LHCN-M2 (cell line): ENCODE measurements at regions not wholly inside any gene's neighbourhood (a gene's known extent, or its start where the extent isn't known, plus 50 kb on each side); places are given as distances from the start of the nearest gene placed in this dataset.

Source experiments
- DNase-seq: peaks from one replicate; pipeline ENCODE4 v3.0.0-alpha.2; 2012; ENCODE audit warnings: low read depth

DNA sequence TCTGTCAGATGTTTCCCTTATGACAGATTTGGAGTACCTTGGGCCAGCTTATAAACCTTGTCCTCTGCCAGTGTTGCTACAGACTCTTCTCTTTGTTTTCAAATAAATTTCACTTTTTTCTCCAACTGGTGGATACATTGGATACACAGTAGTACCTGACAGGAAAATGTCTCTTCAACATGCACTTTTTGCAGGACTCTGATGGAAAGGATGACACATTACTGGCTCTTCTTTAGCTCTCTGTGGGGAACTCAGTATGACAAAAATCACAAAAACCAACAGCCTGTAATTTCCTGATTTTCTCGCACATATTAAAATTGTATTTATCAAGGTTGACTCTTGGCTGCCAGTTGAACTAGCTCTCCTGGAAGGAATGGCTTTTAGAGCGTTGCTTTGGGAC lies 61.3 kb upstream of the GIMD1 start:
- no peak for DNase-seq

DNA sequence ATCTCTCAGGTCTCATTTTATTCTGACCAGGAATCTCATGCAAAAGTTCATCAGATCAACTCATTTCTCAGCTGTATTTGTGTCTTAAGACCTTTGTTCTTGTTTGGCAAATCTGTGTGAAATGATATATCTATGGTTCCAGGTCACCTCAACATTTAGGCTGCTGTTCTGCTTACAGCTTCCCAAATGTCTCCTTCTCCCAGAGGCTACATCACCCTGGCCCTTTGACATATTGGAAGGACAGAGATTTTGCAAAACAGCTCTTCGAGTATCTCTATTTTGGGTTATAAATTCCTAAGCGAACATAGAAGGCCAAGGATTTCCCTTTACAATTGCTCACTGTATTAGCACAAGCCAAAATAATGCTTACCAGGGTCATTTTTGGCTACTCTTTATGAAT lies 57.5 kb upstream of the GIMD1 start:
- DNase-seq = no peak

- no peak for DNase-seq
Observed at GRCh38 chr4:106425576-106425975, 57.0 kb upstream of the GIMD1 start.

- no peak for DNase-seq
Observed at GRCh38 chr4:106424426-106424825, 55.8 kb upstream of the GIMD1 start.

- no peak for DNase-seq
Observed at GRCh38 chr4:106423791-106424190, 55.2 kb upstream of the GIMD1 start.

DNA sequence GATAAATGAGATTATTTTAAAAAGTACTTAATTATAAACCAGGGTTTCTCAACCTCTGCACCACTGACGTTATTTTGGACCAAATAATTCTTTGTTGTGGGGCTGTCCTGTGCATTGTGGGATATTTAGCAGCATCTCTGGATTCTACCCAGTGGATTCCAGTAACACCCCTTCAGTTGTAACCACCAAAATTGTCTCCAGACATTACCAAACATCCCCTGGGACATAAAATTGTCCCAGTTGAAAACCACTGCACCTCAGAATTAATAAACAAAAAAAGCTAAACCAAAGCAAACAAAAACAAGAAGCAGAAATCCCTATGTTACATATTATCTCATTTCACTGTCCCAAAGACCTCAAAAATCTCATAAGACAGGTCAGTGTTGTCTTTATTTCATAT lies 54.2 kb upstream of the GIMD1 start:
- DNase-seq = peak; percentile 38

GRCh38 chr4:106421441-106422296 lies 53.1 kb upstream of the GIMD1 start:
- peak; percentile 19 for DNase-seq

DNA sequence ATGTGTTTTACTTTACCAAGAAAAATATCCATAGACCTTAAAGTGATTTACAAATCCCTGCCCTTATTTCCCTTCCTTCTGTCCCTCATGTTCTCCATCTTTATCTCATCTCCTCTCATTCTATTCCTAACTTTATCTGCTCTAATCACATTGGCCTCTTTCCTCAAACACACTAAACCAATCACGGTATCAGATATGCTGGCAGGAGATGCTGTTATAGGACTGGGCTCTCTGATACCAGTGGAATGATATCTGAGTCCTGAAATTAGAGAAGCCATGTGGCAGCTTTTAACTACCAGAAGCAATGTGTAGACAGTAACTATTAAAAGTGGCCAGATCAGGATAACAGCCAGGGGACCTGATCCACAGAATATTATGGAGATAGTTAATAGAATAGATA lies 49.9 kb upstream of the GIMD1 start:
- DNase-seq = no peak
